GM23338 (cell line): ENCODE measurements at regions not wholly inside any gene's neighbourhood (a gene's known extent, or its start where the extent isn't known, plus 50 kb on each side); places are given as distances from the start of the nearest gene placed in this dataset.

ENCODE experiments used
- ATAC-seq: fragments of 200-7000 bp; cut with Tn5 transposase; 3 replicates; pipeline ENCODE4 v1.9.1; 2020
- DNase-seq: peaks from one replicate; pipeline ENCODE4 v3.0.0-alpha.2; 2015; ENCODE audit warnings: low spot score
- H2AFZ ChIP-seq: fragments of 200-600 bp; sonication (generic); 2 replicates; pipeline ENCODE4 v1.8.0; 2016; ENCODE audit warnings: antibody characterized with exemption, mild to moderate bottlenecking, moderate library complexity
- H3F3A ChIP-seq: fragments of 200-600 bp; sonication (generic); replicated peaks from 2 replicates; pipeline ENCODE4 v1.8.0; 2017; ENCODE audit warnings: antibody characterized with exemption, mixed run types, low read depth
- H3K27ac ChIP-seq: fragments of 200-600 bp; sonication (generic); 2 replicates; pipeline ENCODE4 v1.6.1; 2016; ENCODE audit warnings: low read depth
- H3K27me3 ChIP-seq: fragments of 200-600 bp; sonication (generic); 2 replicates; pipeline ENCODE4 v1.8.0; 2016; ENCODE audit warnings: mild to moderate bottlenecking, mixed run types, moderate library complexity; ENCODE audit not compliant: insufficient read depth
- H3K36me3 ChIP-seq: fragments of 200-600 bp; sonication (generic); 2 replicates; pipeline ENCODE4 v1.8.0; 2016; ENCODE audit warnings: mild to moderate bottlenecking; ENCODE audit not compliant: insufficient read depth
- H3K4me1 ChIP-seq: fragments of 200-600 bp; sonication (generic); 2 replicates; pipeline ENCODE4 v1.8.0; 2016; ENCODE audit warnings: mild to moderate bottlenecking, moderate library complexity; ENCODE audit not compliant: insufficient read depth
- H3K4me2 ChIP-seq: fragments of 200-600 bp; sonication (generic); 2 replicates; pipeline ENCODE4 v1.7.1; 2017; ENCODE audit warnings: mixed run types
- H3K4me3 ChIP-seq: fragments of 200-600 bp; sonication (generic); 2 replicates; pipeline ENCODE4 v1.6.1; 2016; ENCODE audit warnings: mixed run types
- H3K79me2 ChIP-seq: fragments of 200-600 bp; sonication (generic); replicated peaks from 2 replicates; pipeline ENCODE4 v1.8.0; 2017; ENCODE audit warnings: mild to moderate bottlenecking; ENCODE audit not compliant: insufficient read depth
- H3K9me2 ChIP-seq: fragments of 200-600 bp; sonication (generic); 2 replicates; pipeline ENCODE4 v1.8.0; 2017; ENCODE audit not compliant: insufficient read depth
- H4K20me1 ChIP-seq: fragments of 200-600 bp; sonication (generic); replicated peaks from 2 replicates; pipeline ENCODE4 v1.8.0; 2017; ENCODE audit warnings: mild to moderate bottlenecking; ENCODE audit not compliant: insufficient read depth
- H3K27ac Mint-ChIP-seq: 2 replicates; pipeline ENCODE4 v1.8.0; 2020; ENCODE audit warnings: inconsistent platforms, mild to moderate bottlenecking, moderate library complexity, mixed read lengths
- H3K27me3 Mint-ChIP-seq: 3 replicates; pipeline ENCODE4 v1.8.0; 2022; ENCODE audit warnings: low read depth, mild to moderate bottlenecking, moderate library complexity, mixed read lengths, inconsistent platforms; ENCODE audit not compliant: insufficient read depth, poor library complexity
- H3K36me3 Mint-ChIP-seq: 3 replicates; pipeline ENCODE4 v1.8.0; 2021; ENCODE audit warnings: low read depth, mild to moderate bottlenecking, inconsistent platforms, moderate library complexity, mixed read lengths
- H3K4me1 Mint-ChIP-seq: 3 replicates; pipeline ENCODE4 v1.8.0; 2020; ENCODE audit warnings: mild to moderate bottlenecking, inconsistent platforms, mixed read lengths
- H3K4me3 Mint-ChIP-seq: 3 replicates; pipeline ENCODE4 v1.8.0; 2021; ENCODE audit warnings: moderate library complexity, mild to moderate bottlenecking, inconsistent platforms, mixed read lengths
- H3K9me3 Mint-ChIP-seq: 3 replicates; pipeline ENCODE4 v1.8.0; 2020; ENCODE audit warnings: moderate library complexity, mild to moderate bottlenecking, inconsistent platforms, mixed read lengths
- CREB1 ChIP-seq: fragments of 250-450 bp; sonication (Bioruptor Pico); IDR thresholded peaks from 2 replicates; pipeline ENCODE4 v1.5.0; 2020; ENCODE audit warnings: low read depth, mild to moderate bottlenecking, moderate library complexity
- EZH2 ChIP-seq: fragments of 200-600 bp; sonication (generic); IDR thresholded peaks from one replicate; pipeline ENCODE4 v1.8.0; 2017; ENCODE audit warnings: antibody characterized with exemption, mild to moderate bottlenecking, low read depth; ENCODE audit not compliant: unreplicated experiment
- EZH2phosphoT487 ChIP-seq: fragments of 200-600 bp; sonication (generic); IDR thresholded peaks from one replicate; pipeline ENCODE4 v1.8.1; 2018; ENCODE audit warnings: antibody characterized with exemption; ENCODE audit not compliant: unreplicated experiment
- JUNB ChIP-seq: IDR thresholded peaks from one replicate; pipeline ENCODE4 v1.6.1; 2016; ENCODE audit warnings: antibody characterized with exemption; ENCODE audit not compliant: unreplicated experiment
- NANOG ChIP-seq: IDR thresholded peaks from 2 replicates; pipeline ENCODE4 v1.6.1; 2016; ENCODE audit warnings: antibody characterized with exemption, borderline replicate concordance
- POLR2AphosphoS5 ChIP-seq: IDR thresholded peaks from 2 replicates; pipeline ENCODE4 v1.6.1; 2016; ENCODE audit warnings: antibody characterized with exemption, low read depth
- STAT1 ChIP-seq: IDR thresholded peaks from one replicate; pipeline ENCODE4 v1.6.1; 2016; ENCODE audit warnings: antibody characterized with exemption; ENCODE audit not compliant: unreplicated experiment
- ZNF114 ChIP-seq: fragments of 250-450 bp; sonication (Bioruptor Pico); IDR thresholded peaks from 2 replicates; pipeline ENCODE4 v1.5.0; 2020; ENCODE audit warnings: mild to moderate bottlenecking, moderate library complexity
- ZNF331 ChIP-seq: fragments of 250-450 bp; sonication (Bioruptor Pico); IDR thresholded peaks from 2 replicates; pipeline ENCODE4 v1.5.0; 2020; ENCODE audit warnings: low read depth, mild to moderate bottlenecking, moderate library complexity
- TF ChIP-seq, protein P1 (sequence below), 2 experiments: fragments of 200-600 bp in 1 of 2; sonication (generic) in 1 of 2; conservative IDR thresholded peaks; 2 replicates each; pipeline versions ENCODE4 v1.5.1 to v1.6.1; 2016 to 2017; ENCODE audit warnings: antibody characterized with exemption in 2 of 2, low read depth in 2 of 2, mild to moderate bottlenecking in 2 of 2, moderate library complexity in 1 of 2
- TF ChIP-seq, protein P2 (sequence below): fragments of 250-450 bp; sonication (Bioruptor Pico); IDR thresholded peaks from 2 replicates; pipeline ENCODE4 v1.5.0; 2020; ENCODE audit warnings: mild to moderate bottlenecking, moderate library complexity
- TF ChIP-seq, protein P3 (sequence below): IDR thresholded peaks from 2 replicates; pipeline ENCODE4 v1.6.1; 2016; ENCODE audit warnings: antibody characterized with exemption
- TF ChIP-seq, protein P4 (sequence below): IDR thresholded peaks from one replicate; pipeline ENCODE4 v1.6.1; 2018; ENCODE audit warnings: antibody characterized with exemption; ENCODE audit not compliant: unreplicated experiment

DNA sequence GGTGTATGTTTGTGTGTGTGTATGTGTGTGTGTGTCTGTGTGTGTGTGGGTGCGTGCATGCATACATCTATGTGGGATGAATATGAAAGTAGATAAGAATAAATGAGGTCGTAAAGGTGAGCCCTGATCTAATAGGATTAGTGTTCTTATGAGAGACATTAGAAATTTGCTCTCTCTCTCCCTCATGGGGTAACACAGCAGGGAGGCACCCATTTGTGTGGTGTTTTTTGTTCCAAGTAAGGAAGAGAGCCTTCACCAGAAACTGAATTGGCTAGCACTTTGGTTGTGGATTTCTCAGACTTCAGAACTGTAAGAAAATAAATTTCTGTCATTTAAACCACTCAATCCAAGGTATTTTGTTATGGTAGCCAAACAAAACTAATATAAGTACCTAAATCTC is 353.7 kb upstream of the CHRM2 start:
- ATAC-seq (peak; percentile 55; the same call in 2 of the 3 replicates), DNase-seq (peak; percentile 32)
- peaks cover 8% of the 10 kb centered on the region for H3K9me2 ChIP-seq
- peaks cover 5% of the 10 kb centered on the region for H3K36me3 Mint-ChIP-seq
- no peak overlapping the region for H3K27ac ChIP-seq
- no peaks in the 10 kb centered on the region for H3K27me3 Mint-ChIP-seq
- H4K20me1 ChIP-seq: no peaks in the 10 kb centered on the region
- H3K27me3 ChIP-seq: no peaks in the 10 kb centered on the region
- H3K4me3 Mint-ChIP-seq: no peak overlapping the region
- no peak overlapping the region for H2AFZ ChIP-seq
- H3K4me1 ChIP-seq: peaks cover 8% of the 10 kb centered on the region; the same call in 1 of the 2 replicates
- H3K4me1 Mint-ChIP-seq: peaks cover 6% of the 10 kb centered on the region
- no peaks in the 10 kb centered on the region for H3K36me3 ChIP-seq
- H3K4me2 ChIP-seq: no peak overlapping the region
- peak overlapping the region; percentile 58 for H3K27ac Mint-ChIP-seq
- TF ChIP-seq NANOG (no peak), POLR2AphosphoS5 (no peak), CREB1 (CRISPR knock-in tag) (no peak), ZNF114 (CRISPR knock-in tag) (no peak), EZH2 (no peak), ZNF331 (CRISPR knock-in tag) (no peak), EZH2phosphoT487 (no peak), JUNB (no peak), STAT1 (no peak)
- TF ChIP-seq, protein P1, sequence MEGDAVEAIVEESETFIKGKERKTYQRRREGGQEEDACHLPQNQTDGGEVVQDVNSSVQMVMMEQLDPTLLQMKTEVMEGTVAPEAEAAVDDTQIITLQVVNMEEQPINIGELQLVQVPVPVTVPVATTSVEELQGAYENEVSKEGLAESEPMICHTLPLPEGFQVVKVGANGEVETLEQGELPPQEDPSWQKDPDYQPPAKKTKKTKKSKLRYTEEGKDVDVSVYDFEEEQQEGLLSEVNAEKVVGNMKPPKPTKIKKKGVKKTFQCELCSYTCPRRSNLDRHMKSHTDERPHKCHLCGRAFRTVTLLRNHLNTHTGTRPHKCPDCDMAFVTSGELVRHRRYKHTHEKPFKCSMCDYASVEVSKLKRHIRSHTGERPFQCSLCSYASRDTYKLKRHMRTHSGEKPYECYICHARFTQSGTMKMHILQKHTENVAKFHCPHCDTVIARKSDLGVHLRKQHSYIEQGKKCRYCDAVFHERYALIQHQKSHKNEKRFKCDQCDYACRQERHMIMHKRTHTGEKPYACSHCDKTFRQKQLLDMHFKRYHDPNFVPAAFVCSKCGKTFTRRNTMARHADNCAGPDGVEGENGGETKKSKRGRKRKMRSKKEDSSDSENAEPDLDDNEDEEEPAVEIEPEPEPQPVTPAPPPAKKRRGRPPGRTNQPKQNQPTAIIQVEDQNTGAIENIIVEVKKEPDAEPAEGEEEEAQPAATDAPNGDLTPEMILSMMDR (conservative IDR thresholded peaks at IDR 0.05; ENCODE audit: low read depth in 2 of 2): no peak
- TF ChIP-seq, protein P2, sequence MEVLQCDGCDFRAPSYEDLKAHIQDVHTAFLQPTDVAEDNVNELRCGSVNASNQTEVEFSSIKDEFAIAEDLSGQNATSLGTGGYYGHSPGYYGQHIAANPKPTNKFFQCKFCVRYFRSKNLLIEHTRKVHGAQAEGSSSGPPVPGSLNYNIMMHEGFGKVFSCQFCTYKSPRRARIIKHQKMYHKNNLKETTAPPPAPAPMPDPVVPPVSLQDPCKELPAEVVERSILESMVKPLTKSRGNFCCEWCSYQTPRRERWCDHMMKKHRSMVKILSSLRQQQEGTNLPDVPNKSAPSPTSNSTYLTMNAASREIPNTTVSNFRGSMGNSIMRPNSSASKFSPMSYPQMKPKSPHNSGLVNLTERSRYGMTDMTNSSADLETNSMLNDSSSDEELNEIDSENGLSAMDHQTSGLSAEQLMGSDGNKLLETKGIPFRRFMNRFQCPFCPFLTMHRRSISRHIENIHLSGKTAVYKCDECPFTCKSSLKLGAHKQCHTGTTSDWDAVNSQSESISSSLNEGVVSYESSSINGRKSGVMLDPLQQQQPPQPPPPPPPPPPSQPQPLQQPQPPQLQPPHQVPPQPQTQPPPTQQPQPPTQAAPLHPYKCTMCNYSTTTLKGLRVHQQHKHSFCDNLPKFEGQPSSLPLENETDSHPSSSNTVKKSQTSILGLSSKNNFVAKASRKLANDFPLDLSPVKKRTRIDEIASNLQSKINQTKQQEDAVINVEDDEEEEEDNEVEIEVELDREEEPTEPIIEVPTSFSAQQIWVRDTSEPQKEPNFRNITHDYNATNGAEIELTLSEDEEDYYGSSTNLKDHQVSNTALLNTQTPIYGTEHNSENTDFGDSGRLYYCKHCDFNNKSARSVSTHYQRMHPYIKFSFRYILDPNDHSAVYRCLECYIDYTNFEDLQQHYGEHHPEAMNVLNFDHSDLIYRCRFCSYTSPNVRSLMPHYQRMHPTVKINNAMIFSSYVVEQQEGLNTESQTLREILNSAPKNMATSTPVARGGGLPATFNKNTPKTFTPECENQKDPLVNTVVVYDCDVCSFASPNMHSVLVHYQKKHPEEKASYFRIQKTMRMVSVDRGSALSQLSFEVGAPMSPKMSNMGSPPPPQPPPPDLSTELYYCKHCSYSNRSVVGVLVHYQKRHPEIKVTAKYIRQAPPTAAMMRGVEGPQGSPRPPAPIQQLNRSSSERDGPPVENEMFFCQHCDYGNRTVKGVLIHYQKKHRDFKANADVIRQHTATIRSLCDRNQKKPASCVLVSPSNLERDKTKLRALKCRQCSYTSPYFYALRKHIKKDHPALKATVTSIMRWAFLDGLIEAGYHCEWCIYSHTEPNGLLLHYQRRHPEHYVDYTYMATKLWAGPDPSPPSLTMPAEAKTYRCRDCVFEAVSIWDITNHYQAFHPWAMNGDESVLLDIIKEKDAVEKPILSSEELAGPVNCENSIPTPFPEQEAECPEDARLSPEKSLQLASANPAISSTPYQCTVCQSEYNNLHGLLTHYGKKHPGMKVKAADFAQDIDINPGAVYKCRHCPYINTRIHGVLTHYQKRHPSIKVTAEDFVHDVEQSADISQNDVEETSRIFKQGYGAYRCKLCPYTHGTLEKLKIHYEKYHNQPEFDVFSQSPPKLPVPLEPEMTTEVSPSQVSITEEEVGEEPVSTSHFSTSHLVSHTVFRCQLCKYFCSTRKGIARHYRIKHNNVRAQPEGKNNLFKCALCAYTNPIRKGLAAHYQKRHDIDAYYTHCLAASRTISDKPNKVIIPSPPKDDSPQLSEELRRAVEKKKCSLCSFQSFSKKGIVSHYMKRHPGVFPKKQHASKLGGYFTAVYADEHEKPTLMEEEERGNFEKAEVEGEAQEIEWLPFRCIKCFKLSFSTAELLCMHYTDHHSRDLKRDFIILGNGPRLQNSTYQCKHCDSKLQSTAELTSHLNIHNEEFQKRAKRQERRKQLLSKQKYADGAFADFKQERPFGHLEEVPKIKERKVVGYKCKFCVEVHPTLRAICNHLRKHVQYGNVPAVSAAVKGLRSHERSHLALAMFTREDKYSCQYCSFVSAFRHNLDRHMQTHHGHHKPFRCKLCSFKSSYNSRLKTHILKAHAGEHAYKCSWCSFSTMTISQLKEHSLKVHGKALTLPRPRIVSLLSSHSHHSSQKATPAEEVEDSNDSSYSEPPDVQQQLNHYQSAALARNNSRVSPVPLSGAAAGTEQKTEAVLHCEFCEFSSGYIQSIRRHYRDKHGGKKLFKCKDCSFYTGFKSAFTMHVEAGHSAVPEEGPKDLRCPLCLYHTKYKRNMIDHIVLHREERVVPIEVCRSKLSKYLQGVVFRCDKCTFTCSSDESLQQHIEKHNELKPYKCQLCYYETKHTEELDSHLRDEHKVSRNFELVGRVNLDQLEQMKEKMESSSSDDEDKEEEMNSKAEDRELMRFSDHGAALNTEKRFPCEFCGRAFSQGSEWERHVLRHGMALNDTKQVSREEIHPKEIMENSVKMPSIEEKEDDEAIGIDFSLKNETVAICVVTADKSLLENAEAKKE: no peak
- TF ChIP-seq, protein P3, sequence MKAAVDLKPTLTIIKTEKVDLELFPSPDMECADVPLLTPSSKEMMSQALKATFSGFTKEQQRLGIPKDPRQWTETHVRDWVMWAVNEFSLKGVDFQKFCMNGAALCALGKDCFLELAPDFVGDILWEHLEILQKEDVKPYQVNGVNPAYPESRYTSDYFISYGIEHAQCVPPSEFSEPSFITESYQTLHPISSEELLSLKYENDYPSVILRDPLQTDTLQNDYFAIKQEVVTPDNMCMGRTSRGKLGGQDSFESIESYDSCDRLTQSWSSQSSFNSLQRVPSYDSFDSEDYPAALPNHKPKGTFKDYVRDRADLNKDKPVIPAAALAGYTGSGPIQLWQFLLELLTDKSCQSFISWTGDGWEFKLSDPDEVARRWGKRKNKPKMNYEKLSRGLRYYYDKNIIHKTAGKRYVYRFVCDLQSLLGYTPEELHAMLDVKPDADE: no peak
- TF ChIP-seq, protein P4, sequence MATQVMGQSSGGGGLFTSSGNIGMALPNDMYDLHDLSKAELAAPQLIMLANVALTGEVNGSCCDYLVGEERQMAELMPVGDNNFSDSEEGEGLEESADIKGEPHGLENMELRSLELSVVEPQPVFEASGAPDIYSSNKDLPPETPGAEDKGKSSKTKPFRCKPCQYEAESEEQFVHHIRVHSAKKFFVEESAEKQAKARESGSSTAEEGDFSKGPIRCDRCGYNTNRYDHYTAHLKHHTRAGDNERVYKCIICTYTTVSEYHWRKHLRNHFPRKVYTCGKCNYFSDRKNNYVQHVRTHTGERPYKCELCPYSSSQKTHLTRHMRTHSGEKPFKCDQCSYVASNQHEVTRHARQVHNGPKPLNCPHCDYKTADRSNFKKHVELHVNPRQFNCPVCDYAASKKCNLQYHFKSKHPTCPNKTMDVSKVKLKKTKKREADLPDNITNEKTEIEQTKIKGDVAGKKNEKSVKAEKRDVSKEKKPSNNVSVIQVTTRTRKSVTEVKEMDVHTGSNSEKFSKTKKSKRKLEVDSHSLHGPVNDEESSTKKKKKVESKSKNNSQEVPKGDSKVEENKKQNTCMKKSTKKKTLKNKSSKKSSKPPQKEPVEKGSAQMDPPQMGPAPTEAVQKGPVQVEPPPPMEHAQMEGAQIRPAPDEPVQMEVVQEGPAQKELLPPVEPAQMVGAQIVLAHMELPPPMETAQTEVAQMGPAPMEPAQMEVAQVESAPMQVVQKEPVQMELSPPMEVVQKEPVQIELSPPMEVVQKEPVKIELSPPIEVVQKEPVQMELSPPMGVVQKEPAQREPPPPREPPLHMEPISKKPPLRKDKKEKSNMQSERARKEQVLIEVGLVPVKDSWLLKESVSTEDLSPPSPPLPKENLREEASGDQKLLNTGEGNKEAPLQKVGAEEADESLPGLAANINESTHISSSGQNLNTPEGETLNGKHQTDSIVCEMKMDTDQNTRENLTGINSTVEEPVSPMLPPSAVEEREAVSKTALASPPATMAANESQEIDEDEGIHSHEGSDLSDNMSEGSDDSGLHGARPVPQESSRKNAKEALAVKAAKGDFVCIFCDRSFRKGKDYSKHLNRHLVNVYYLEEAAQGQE: no peak
- no peaks in the 10 kb centered on the region for H3K79me2 ChIP-seq
- H3F3A ChIP-seq: no peaks in the 10 kb centered on the region
- H3K9me3 Mint-ChIP-seq: peaks cover 5% of the 10 kb centered on the region
- no peak overlapping the region for H3K4me3 ChIP-seq
